Endothelial cell of umbilical vein (primary cell): ENCODE measurements at regions not wholly inside any gene's neighbourhood (a gene's known extent, or its start where the extent isn't known, plus 50 kb on each side); places are given as distances from the start of the nearest gene placed in this dataset.

Experiments
- BruUV-seq: library from RNA; stranded (reverse); fragments of 400-500 nt; replicated peaks from 2 replicates; lab custom pipeline; 2021; lab: Mats Ljungman, UMichigan
- CTCF ChIA-PET: fragments of 300-600, 350-600 bp; sonication (Branson Sonifier 250); formaldehyde crosslinking; loops from one replicate; lab custom pipeline; 2021; ENCODE audit warnings: antibody characterized with exemption, inconsistent platforms; lab: Charles Lee
- POLR2A ChIA-PET: fragments of 300-600, 350-600 bp; sonication (Branson Sonifier 250); formaldehyde crosslinking; loops from one replicate; lab custom pipeline; 2021; ENCODE audit warnings: antibody characterized with exemption, inconsistent platforms; lab: Charles Lee
- DNase-seq: peaks from one replicate; pipeline ENCODE4 v3.0.0-alpha.2; 2011; ENCODE audit warnings: low read depth, low spot score
- FAIRE-seq: peaks from 2 replicates; lab custom pipeline; 2011; peaks lifted over from hg19 to GRCh38; lab: Jason Lieb, UNC
- H2AFZ ChIP-seq: 2 replicates; pipeline ENCODE4 v1.6.0; 2012; ENCODE audit warnings: low read depth, low read length, control low read depth, inconsistent platforms
- H3K27ac ChIP-seq: 2 replicates; pipeline ENCODE4 v1.5.1; 2011; ENCODE audit warnings: low read depth, mild to moderate bottlenecking, control low read depth, low read length, moderate library complexity; ENCODE audit not compliant: insufficient read depth
- H3K27me3 ChIP-seq, 2 experiments: 2 replicates each; pipeline versions ENCODE4 v1.6.0 to v1.6.1; 2011; ENCODE audit warnings: low read length in 2 of 2, mixed read lengths in 1 of 2; ENCODE audit not compliant: control insufficient read depth in 2 of 2, insufficient read depth in 2 of 2
- H3K36me3 ChIP-seq, 2 experiments: 2 replicates in 1 of 2; 3 replicates in 1 of 2; pipeline ENCODE4 v1.5.1; 2011; ENCODE audit warnings: low read length in 2 of 2, mild to moderate bottlenecking in 1 of 2, moderate library complexity in 1 of 2; ENCODE audit not compliant: control insufficient read depth in 2 of 2, insufficient read depth in 2 of 2; ENCODE audit errors: extremely low read depth in 1 of 2
- H3K4me1 ChIP-seq: 3 replicates; pipeline ENCODE4 v1.5.1; 2011; ENCODE audit warnings: mild to moderate bottlenecking, low read length; ENCODE audit not compliant: control insufficient read depth, insufficient read depth; ENCODE audit errors: extremely low read depth
- H3K4me2 ChIP-seq: 2 replicates; pipeline ENCODE4 v1.6.1; 2011; ENCODE audit warnings: low read length, control low read depth, mixed read lengths; ENCODE audit not compliant: insufficient read depth
- H3K4me3 ChIP-seq, 3 experiments: fragments of 200-600 bp in 1 of 3; sonication (generic), shearing (Covaris generic) in 1 of 3; replicated peaks in 1 of 3; 2 replicates each; pipeline ENCODE4 v1.5.1; 2011 to 2016; ENCODE audit warnings: control low read depth in 3 of 3, low read length in 3 of 3, mild to moderate bottlenecking in 2 of 3, inconsistent platforms in 1 of 3, low read depth in 1 of 3, moderate library complexity in 1 of 3; ENCODE audit not compliant: insufficient read depth in 1 of 3
- H3K79me2 ChIP-seq: 2 replicates; pipeline ENCODE4 v1.6.0; 2012; ENCODE audit warnings: low read length, inconsistent platforms; ENCODE audit not compliant: control insufficient read depth, insufficient read depth
- H3K9ac ChIP-seq: replicated peaks from 2 replicates; pipeline ENCODE3; 2011; ENCODE audit warnings: low read length, control low read depth; ENCODE audit not compliant: insufficient read depth; ENCODE audit errors: extremely low read depth
- H3K9me1 ChIP-seq: replicated peaks from 3 replicates; pipeline ENCODE4 v1.6.0; 2011; ENCODE audit warnings: mild to moderate bottlenecking, low read length; ENCODE audit not compliant: control insufficient read depth, insufficient read depth; ENCODE audit errors: extremely low read depth
- H3K9me3 ChIP-seq: replicated peaks from 2 replicates; pipeline ENCODE4 v1.5.1; 2012; ENCODE audit warnings: low read length, inconsistent platforms; ENCODE audit not compliant: control insufficient read depth, insufficient read depth
- H4K20me1 ChIP-seq: replicated peaks from 2 replicates; pipeline ENCODE3; 2011; ENCODE audit warnings: mild to moderate bottlenecking, low read length; ENCODE audit not compliant: control insufficient read depth, insufficient read depth; ENCODE audit errors: extremely low read depth
- EZH2 ChIP-seq: IDR thresholded peaks from 2 replicates; pipeline ENCODE4 v1.6.1; 2012; ENCODE audit warnings: borderline replicate concordance, low read depth, mild to moderate bottlenecking, moderate library complexity, low read length, inconsistent platforms; ENCODE audit not compliant: severe bottlenecking
- FOS ChIP-seq: IDR thresholded peaks from 2 replicates; pipeline ENCODE4 v1.6.1; 2011; ENCODE audit warnings: mild to moderate bottlenecking, low read length, moderate library complexity, borderline replicate concordance; ENCODE audit not compliant: insufficient read depth
- GATA2 ChIP-seq: IDR thresholded peaks from 2 replicates; pipeline ENCODE4 v1.7.0; 2011; ENCODE audit warnings: low read depth, mild to moderate bottlenecking, moderate library complexity, mixed read lengths, low read length; ENCODE audit not compliant: insufficient read length, insufficient read depth
- JUN ChIP-seq: IDR thresholded peaks from 2 replicates; pipeline ENCODE4 v1.6.1; 2011; ENCODE audit warnings: borderline replicate concordance, low read depth; ENCODE audit not compliant: insufficient read length, insufficient read depth
- MYC ChIP-seq: IDR thresholded peaks from one replicate; pipeline ENCODE4 v1.6.1; 2011; ENCODE audit warnings: mild to moderate bottlenecking, low read depth, low read length
- POLR2A ChIP-seq: IDR thresholded peaks from 2 replicates; pipeline ENCODE4 v1.6.1; 2012; ENCODE audit warnings: low read depth, mild to moderate bottlenecking, control low read depth, low read length
- POLR2AphosphoS5 ChIP-seq: IDR thresholded peaks from 2 replicates; pipeline ENCODE4 v1.6.1; 2012; ENCODE audit warnings: low read depth, mild to moderate bottlenecking, control low read depth, low read length, moderate library complexity; ENCODE audit not compliant: insufficient read depth
- dilution Hi-C: fragments of 300-500 bp; cut with MboI; formaldehyde crosslinking; loops from one replicate; pipeline ENCODE4 v1.15.0; 2019; ENCODE audit warnings: low sequenced_read_pairs; ENCODE audit not compliant: extremely low pct_ligation_motif_present
- intact Hi-C: fragments of 100-400 bp; cut with micrococcal nuclease; formaldehyde crosslinking; loops from one replicate; pipeline ENCODE4 v1.10.0; 2022
- TF ChIP-seq, protein P1 (sequence below), 2 donors: IDR thresholded peaks; 1 replicate in 1 of 2; 2 replicates in 1 of 2; pipeline ENCODE4 v1.5.1; 2011; ENCODE audit warnings: low read length in 2 of 2, mild to moderate bottlenecking in 2 of 2, moderate library complexity in 2 of 2, control low read depth in 1 of 2, inconsistent platforms in 1 of 2, low read depth in 1 of 2; ENCODE audit not compliant: insufficient read depth in 1 of 2; ENCODE audit errors: extremely low read depth in 1 of 2
- TF ChIP-seq, protein P2 (sequence below): IDR thresholded peaks from 2 replicates; pipeline ENCODE4 v1.6.1; 2011; ENCODE audit not compliant: insufficient read depth, insufficient read length

DNA sequence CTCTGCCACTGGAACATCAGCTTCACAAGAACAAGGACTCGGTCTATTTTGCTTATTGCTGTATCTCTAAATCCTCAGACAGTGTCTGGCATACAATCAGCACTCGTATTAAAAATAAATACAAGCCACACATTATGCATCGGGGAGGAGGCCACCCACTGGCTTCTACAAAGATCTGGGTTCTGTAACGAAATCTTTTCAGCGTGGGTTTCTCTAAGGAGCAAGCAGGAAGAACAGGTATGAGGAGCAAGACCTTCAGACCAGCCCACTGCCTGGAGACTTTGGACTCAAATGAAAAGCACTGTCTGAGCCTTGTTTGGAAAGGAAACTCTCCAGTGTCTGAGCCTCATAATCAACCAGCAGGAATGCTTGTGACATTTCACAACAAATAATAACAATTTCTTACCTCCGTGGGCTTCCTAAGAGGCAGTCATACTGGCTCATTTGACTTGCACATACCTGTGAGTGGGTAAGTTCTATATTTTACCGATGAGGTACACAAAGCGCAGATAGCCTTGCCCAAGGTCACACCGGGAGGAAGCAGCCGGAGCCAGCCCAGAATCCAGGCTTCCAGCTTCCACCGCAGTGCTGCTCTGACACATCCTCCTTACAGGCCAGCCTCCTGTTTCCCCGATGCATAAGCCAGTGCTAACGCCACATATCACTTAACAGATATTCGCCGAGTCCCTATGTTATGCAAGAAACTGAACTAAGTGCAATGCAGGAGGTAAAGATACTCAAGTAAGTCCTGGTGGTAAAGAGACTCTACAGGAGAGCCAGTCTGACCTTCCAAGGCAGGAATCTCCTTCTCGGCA is 118.6 kb upstream of the TNRC6C start:
- FAIRE-seq (peak; percentile 28), DNase-seq (peak; percentile 30)
- Histone ChIP-seq H3K9me3 (no peaks in the 10 kb centered on the region), H3K79me2 (no peaks in the 10 kb centered on the region), H2AFZ (no peak overlapping the region), H3K9ac (no peak overlapping the region), H4K20me1 (no peaks in the 10 kb centered on the region), H3K4me3 (no peak overlapping the region), H3K4me2 (no peak overlapping the region), H3K9me1 (no peaks in the 10 kb centered on the region), H3K27me3 (no peaks in the 10 kb centered on the region), H3K36me3 (no peaks in the 10 kb centered on the region), H3K4me1 (peaks cover 8% of the 10 kb centered on the region), H3K27ac (no peak overlapping the region)
- ChIA-PET CTCF (interaction anchor here (1.0 to 2.7 kb wide), 2 partner anchors 10 to 173 kb away, joined by 3 to 6 read pairs; no protein-coding TSS in a partner anchor), POLR2A (interaction anchor here (0.9 kb wide), 1 partner anchor 119 kb away, joined by 3 read pairs; the partner anchor contains the start of gene TNRC6C)
- intact Hi-C loops = no loop called here
- TF ChIP-seq, protein P1, sequence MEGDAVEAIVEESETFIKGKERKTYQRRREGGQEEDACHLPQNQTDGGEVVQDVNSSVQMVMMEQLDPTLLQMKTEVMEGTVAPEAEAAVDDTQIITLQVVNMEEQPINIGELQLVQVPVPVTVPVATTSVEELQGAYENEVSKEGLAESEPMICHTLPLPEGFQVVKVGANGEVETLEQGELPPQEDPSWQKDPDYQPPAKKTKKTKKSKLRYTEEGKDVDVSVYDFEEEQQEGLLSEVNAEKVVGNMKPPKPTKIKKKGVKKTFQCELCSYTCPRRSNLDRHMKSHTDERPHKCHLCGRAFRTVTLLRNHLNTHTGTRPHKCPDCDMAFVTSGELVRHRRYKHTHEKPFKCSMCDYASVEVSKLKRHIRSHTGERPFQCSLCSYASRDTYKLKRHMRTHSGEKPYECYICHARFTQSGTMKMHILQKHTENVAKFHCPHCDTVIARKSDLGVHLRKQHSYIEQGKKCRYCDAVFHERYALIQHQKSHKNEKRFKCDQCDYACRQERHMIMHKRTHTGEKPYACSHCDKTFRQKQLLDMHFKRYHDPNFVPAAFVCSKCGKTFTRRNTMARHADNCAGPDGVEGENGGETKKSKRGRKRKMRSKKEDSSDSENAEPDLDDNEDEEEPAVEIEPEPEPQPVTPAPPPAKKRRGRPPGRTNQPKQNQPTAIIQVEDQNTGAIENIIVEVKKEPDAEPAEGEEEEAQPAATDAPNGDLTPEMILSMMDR (IDR thresholded peaks at IDR 0.05; ENCODE audit: extremely low read depth in 1 of 2, insufficient read depth in 1 of 2, low read depth in 1 of 2, low read length in 2 of 2) = no peak
- TF ChIP-seq, protein P2, sequence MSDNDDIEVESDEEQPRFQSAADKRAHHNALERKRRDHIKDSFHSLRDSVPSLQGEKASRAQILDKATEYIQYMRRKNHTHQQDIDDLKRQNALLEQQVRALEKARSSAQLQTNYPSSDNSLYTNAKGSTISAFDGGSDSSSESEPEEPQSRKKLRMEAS = no peak
- no peak for TF ChIP-seq MYC
- no peak for TF ChIP-seq POLR2A
- TF ChIP-seq EZH2 = no peak
- no peak for TF ChIP-seq FOS
- no peak for TF ChIP-seq POLR2AphosphoS5
- no peak for TF ChIP-seq JUN
- TF ChIP-seq GATA2 = no peak
- dilution Hi-C loops = no loop called here
- no TSS peak for BruUV-seq
